ENCODE measurements at regions not wholly inside any gene's neighbourhood (a gene's known extent, or its start where the extent isn't known, plus 50 kb on each side); places are given as distances from the start of the nearest gene placed in this dataset.

- Histone ChIP-seq H3K4me3 (no peak overlapping the region), H3K27ac (peak overlapping the region in 1 of 2 donors; percentile 56)
- no peak for DNase-seq (ENCODE audit: low spot score)
- no peak for TF ChIP-seq CTCF (IDR thresholded peaks at IDR 0.05)
Observed at GRCh38 chr5:153883854-153884611, 154.7 kb downstream of the FAM114A2 start.

GRCh38 chr5:153881687-153882086 is 157.0 kb downstream of the FAM114A2 start:
- Histone ChIP-seq H3K27ac (no peak overlapping the region), H3K4me3 (no peak overlapping the region)
- no peak for TF ChIP-seq CTCF (IDR thresholded peaks at IDR 0.05)
- DNase-seq (ENCODE audit: low spot score), result no peak

- no peak for DNase-seq (ENCODE audit: low spot score)
- no peak for TF ChIP-seq CTCF (IDR thresholded peaks at IDR 0.05)
- Histone ChIP-seq H3K27ac (no peak overlapping the region), H3K4me3 (no peak overlapping the region)
Observed at GRCh38 chr5:153880106-153880505, 158.6 kb downstream of the FAM114A2 start.

GRCh38 chr5:153879596-153879995 is 159.1 kb downstream of the FAM114A2 start:
- no peak overlapping the region for H3K27ac ChIP-seq
- no peak for DNase-seq (ENCODE audit: low spot score)
- H3K4me3 ChIP-seq, result no peak overlapping the region
- TF ChIP-seq CTCF (IDR thresholded peaks at IDR 0.05), result no peak

- no peak overlapping the region for H3K27ac ChIP-seq
- TF ChIP-seq CTCF (IDR thresholded peaks at IDR 0.05), result no peak
- no peak overlapping the region for H3K4me3 ChIP-seq
- no peak for DNase-seq (ENCODE audit: low spot score)
Observed at GRCh38 chr5:153866176-153866575, 172.5 kb downstream of the FAM114A2 start.

GRCh38 chr5:153865016-153865415 is 173.7 kb downstream of the FAM114A2 start:
- DNase-seq (ENCODE audit: low spot score), result no peak
- no peak overlapping the region for H3K4me3 ChIP-seq
- TF ChIP-seq CTCF (IDR thresholded peaks at IDR 0.05), result no peak
- H3K27ac ChIP-seq, result no peak overlapping the region

- no peak for DNase-seq (ENCODE audit: low spot score)
- no peak for TF ChIP-seq CTCF (IDR thresholded peaks at IDR 0.05)
- H3K27ac ChIP-seq, result no peak overlapping the region
- H3K4me3 ChIP-seq, result no peak overlapping the region
Observed at GRCh38 chr5:153863951-153864350, 174.8 kb downstream of the FAM114A2 start.

Data from coronary artery (tissue), 2 donors.